ENCODE measurements at regions not wholly inside any gene's neighbourhood (a gene's known extent, or its start where the extent isn't known, plus 50 kb on each side); places are given as distances from the start of the nearest gene placed in this dataset.

DNA sequence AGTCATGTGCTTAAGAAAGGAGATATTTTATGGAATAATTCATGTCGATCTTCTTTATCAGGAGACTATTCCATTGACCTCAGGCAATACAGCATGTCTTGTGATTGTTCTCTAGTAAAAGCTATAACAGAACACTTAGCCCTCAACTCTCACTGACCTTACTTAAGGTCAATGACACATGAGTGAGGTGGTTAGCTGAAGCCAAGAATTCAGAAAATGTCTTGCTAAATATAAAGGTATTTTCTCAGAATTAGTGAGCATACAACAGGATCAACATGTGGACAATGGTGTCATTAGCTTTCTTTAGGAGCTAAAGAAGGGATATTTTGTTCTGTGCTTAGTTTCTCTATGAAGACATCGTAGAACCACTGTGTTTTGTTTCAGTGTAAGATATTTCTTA is 1730.4 kb upstream of the SLC10A2 start:
- no peak for DNase-seq

DNA sequence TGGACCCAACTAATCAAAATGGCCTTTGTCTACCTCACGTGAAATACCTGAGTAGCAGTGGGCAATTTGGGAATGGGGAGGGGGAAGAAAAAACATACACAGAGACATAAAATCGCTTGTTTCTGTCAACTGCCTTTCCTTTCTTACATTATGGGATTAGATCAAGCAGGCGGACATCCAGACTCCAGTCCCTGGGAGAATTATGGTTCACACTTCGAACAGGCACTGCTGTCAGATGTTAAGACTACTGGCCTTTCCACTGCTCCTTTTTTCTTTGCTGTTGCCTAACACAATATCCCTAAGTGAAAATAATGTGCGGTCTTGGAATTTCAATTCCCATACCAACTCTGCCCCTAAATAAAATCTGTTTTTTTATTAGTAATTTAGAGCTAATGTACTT is 1719.7 kb upstream of the SLC10A2 start:
- no peak for DNase-seq

DNA sequence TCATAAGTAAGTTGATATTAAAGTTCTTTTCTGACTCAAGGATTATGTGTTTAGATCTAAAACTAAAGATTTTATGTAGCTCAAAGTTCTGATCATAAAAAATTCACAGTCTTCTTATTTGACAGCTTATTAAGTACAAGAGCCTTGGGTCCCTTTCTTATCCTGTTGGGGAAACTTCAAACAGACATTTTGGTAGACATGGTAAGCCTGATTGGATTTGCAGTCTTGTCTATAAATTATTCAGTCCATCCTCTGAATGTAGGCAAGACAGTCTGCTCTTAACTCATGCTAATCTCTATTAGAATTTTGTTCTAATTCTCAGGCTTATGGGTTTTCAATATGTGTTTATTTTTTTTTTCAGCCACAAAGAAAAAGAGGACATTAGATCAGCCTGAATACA is 1718.7 kb upstream of the SLC10A2 start:
- no peak for DNase-seq

DNA sequence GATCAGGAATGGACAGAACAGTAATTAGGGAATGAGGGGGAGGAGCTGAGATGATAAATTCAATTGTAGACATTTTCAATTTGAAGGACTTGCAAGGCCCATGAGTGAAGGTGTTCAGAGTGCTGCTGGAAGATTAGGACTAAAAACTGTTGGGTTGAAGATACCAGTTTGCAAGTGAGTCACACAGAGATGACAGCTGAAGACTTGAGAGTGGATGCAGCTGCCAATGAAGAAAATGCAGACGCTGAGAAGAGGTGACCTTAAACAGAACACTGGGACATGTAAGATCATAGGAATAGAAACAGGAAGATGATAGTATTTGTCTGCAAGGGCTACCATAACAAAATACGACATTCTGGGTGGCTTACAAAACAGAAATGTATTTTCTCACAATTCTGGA is 1716.5 kb upstream of the SLC10A2 start:
- no peak for DNase-seq

DNA sequence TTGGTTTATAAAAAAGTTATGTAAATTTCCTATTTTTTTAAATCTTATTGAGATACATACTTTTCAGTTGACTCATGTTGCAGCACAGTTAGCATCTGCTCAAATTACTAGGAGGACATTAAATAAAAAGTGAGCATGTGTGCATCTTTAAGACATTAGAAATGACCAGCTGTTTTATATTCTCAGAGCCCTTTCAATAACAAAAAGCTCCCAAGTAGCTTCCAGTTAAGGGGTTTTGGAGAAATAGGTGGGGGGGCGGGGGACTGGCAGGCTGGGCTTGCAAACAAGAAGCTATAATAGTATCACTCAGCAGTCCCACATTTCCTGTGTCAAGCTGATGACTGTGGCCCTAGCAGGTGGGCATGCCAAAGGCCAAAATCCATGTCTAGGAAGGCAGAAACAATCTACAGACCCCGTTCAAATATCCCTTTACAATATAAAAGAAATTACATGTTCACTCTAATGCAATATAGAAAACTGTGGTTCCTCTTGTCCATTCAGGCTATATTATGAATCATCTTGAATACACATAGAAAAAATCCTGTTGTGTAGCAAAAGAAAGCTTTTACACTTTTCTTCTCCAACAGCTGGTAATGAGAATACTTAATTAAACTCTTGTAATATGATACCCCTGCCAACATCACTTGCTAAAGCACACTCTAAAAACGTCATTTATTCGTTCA is 1713.2 kb upstream of the SLC10A2 start:
- no peak for DNase-seq

DNA sequence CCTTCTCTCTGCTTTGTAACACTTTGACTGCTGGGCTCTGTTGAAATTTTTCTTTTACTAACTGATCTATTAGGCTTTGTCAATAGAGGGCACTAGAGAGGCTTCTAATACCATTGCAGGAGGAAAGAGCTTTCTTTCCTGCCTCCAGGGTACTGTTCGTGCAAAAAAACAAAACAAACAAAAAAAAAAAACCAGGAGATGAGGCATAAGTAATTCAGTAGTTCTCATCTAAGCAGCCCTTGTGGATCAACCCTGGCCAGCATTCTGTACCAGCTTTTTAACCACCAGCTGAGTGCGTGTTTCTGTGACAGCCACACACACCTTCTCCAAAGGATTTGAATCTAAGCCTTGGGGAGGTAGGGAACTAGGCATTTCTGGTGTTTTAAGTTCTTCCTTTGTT is 1707.6 kb upstream of the SLC10A2 start:
- peak in 1 of 2 donors; percentile 42 for DNase-seq

DNA sequence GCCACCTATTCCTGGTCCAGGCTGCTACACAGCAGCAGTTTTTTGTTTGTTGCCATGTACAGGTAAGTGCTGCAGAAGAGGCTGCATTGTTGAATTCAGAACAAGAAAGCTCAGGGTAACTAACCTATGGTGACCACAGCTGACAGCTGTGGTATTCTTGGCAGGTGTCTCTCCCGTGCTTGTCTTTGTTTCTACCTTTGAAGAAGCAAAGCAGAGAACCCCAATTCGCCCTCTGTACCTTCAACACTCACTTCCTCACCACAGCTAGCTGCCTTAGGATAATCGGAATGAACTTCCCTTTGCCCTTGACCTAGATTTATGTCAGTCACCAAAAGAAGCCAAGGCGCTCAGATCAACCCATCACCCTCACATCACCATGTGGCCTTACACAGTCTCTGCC is 1703.3 kb upstream of the SLC10A2 start:
- no peak for DNase-seq

DNA sequence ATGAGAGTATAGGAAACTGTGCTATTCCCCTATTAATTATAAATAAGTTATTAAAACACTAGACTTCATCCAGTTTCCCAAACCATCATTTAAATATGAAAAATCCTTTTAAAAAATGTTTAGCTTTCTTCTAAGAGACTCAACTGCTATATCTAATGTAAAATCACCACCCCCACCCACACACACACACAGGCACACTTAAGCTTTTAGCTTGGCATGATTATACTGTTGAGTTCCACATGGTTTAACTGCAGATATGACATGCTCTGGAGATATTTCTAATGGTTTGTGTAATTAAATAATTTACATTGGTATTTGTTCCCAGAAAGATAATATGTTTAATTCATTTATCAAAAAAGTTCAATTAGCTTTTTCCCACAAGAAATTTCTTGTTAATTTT is 1700.1 kb upstream of the SLC10A2 start:
- no peak for DNase-seq

DNA sequence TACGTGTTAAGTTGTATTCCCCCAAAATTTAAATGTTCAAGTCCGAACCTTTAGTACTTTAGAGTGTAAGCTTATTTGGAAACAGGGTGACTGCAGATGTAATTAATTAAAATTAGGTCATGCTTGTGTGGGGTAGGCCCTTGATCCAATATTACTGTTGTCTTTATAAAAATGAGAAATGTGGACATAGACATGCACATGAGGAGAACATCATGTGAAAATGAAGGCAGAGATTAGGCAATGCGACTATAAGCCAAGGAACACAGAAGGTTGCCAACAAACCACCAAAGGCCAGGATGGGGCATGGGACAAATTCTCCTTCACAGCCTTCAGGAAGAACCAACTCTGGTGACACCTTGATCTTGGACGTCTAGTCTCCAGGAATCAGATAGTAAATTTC is 1698.4 kb upstream of the SLC10A2 start:
- DNase-seq: no peak

DNA sequence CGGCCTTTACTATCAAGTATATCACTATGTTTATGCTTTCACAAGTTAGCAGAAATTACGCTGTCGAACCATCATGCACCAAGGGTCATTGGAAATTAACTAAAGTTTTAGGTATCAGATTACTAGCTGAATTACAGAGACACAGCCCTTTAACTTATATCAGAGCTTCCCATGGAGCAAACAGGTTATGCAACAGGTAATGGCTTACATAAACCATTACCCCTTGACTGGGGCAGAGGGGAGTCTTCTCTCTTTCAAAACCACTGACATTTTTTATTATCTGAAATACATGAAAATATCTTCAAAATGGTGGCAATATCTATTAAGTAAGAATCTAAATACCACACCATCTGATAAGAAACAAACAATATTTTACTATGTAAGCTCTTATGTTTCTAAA is 1692.9 kb upstream of the SLC10A2 start:
- no peak for DNase-seq

DNA sequence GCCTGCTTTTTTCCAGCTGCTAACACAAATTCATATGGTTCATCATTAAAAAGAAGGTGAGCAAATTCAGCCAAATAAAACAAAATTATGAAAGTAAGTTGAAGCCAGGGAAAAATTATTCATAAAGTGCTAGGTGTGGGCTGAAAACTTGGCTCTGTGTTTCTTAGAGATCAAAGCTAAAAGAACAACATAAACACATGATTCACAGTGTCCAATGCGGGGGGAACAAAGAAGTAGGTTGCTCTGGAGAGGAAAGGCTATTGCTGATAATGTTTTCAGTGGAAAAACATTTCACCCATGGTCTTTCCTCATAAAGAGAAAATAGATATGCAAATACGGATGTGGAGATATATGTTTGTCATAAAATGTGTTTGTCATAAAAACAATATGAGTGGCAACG is 1691.5 kb upstream of the SLC10A2 start:
- no peak for DNase-seq

DNA sequence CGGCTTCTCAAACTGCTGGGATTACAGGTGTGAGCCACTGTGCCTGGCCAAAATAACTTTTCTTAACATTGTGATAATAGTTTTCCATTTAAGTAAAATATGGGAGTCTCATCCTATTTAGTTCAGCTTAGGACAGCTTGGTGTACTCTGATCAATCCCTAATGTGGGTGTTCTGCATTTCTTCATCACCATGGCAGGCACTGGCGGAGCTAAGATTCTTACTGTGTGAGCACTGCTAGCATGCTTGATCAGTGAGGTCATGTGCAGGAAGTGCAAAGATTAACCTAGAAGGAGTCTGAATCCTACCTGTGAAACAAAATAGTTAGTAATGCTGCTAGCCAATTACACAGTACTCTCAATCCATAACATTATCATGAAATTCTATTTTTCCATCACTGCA is 1684.2 kb upstream of the SLC10A2 start:
- DNase-seq: no peak

DNA sequence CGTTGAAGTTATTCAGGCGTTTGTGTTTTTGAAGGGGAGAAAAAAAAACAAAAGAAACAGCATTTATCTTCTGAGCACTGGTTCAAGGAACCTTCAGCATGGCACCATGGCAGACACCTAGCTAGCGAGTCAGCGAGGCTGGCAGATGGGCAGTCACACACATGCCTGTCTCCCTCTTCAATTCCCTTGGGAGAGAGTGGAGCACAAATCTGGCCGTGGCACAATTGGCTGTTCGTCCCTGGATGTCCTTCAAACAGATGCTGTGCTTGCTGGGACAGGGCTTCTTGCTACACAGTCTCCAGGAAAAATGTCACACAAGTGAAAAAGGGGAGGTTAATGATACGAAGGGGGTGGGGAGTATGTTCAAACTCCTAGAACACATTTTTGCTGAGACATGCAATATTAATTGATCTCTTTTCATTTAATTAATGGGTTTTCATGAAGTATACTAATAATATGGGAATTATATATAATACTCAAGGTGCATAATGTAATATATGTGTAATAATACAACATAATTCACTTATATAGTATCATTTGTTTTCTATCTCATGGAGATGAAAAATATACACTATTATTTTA is 1674.5 kb upstream of the SLC10A2 start:
- no peak for DNase-seq

DNA sequence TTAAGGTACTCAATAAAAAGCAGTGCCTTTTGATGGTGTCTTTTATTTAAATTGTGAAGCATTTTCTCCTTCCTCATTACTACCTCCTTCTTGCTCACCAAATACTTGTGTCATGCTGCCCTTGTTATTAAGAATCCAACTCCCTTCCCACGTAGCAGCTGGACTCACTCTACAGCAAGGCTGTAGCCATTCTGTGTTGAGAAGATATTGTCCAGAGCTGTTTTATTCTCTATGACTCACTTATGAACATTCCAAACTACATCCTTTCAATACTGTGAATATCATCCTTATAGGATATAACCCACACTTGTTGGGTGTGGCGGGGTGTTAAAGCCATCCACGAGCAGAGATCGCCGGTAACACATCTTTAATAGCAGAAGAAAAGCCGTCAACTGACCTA is 1671.5 kb upstream of the SLC10A2 start:
- no peak for DNase-seq

DNA sequence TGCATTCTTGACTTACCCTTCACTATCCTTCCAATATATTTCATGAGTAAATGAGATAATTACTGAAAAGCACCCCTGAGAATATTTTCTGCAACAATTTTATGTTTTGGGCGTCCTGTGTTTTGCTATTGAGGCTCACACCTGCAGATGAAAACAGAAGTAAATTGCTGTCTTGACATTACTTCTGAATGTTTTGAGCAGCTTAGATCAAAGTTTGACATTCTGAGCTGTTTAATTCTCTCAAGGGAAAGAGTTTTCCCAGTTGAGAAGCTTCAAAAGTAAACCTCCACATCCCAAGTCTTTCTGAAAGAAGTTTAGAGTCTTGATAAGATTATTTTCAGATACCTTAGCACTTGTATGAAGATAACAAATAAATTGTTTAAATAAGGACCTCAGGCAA is 1667.2 kb upstream of the SLC10A2 start:
- no peak for DNase-seq

DNA sequence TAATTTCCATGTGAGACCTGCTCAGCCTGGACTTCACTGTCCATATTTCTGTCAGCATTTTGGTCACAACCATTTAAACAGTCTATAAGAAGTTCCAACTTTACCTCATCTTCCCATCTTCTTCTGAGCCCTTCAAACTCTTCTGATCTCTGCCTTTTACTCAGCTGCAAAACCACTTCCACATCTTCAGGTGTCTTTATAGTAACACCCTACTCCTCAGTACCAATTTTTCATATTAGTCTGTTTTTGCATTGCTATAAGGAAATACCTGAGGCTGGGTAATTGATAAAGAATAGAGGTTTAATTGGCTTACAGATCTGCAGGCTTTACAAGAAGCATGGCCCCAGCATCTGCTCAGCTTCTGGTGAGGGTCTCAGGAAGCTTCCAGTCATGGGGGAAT is 1648.9 kb upstream of the SLC10A2 start:
- no peak for DNase-seq

DNA sequence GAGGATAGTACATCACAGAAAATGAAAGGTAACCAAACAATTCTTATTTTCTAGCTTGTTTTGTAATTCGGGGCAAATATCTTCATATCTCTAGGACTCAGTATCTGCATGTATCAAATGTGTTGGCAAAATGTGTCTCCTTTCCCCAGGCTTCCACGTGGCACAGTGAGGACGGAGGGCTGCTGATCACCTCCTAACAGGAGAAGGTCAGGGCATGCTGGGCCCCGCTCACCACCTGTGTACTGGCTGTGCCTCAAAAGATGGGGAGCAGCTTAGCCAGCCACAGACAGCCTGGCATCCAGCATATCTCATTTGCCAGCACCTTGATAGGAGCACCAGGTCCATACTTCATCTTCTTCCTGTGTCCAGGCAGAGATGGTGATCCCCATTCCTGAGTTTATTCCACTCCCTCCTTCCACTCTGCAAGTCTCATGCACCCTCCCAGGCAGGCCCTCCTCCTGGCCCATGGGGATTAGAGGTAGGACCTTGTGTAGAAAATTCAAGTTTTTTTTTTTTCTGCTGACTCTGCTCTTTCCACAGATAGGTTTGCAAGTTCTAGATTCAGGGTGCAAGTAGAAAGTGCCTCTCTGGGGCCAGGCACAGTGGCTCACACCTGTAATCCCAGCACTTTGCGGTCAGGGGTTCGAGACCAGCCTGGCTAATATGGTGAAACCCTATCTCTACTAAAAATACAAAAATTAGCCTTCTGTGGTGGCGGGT is 1639.0 kb upstream of the SLC10A2 start:
- DNase-seq: no peak

DNA sequence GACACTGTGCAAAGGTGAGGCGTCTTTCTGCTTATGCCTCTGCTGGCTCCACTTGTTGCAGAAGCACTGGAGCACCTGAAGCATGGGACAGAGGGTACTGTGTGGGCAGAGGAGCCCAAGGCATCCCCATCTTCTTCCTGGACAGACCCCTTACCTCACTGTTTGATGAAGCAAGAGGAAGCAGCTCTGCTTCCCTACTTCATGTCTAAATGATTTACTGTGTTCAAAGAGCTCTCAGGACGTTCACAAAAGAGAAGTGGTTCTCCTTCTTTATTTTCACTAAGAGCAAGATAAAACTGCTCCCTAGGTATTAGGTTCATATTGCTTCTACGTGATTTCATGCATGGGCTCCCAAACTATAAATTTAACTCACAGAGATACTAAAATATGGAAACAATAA is 1635.4 kb upstream of the SLC10A2 start:
- no peak for DNase-seq

DNA sequence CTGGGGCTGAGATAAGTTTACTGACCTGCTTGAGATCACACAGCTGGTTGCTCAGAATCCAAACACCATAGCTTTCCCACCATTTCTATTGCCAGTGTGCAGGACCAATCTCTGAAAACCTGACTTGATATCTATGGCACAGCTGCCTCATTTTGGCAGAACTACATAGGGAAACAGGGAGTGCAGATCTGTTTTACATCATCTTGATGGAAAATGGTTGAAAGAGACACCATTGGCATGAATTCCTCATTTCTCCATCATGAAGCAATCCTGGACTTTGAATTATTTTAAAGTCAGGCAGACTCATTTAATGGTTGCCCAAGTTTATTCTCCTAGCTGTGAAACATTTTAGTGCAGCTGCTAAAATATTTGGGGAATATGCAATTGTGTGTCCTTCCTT is 1628.2 kb upstream of the SLC10A2 start:
- DNase-seq: no peak

DNA sequence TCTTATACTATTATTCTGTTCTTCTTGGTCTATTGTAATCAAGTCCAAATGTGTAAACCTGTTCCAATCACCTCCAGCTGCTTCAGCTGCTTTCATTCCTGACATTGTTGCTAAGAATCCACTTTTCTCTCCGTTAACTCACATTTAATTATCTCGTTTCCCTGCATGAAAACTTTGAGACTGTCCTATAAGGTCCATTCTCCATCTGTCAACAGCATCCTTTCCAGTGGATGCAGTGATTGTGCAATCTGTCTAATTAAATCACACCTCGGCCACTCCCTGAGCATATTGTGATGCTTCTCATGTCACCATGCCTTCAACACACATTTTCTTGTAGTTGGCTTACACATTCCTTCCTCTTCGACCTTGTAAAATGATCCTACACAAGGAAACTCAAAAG is 1626.9 kb upstream of the SLC10A2 start:
- DNase-seq: no peak

DNA sequence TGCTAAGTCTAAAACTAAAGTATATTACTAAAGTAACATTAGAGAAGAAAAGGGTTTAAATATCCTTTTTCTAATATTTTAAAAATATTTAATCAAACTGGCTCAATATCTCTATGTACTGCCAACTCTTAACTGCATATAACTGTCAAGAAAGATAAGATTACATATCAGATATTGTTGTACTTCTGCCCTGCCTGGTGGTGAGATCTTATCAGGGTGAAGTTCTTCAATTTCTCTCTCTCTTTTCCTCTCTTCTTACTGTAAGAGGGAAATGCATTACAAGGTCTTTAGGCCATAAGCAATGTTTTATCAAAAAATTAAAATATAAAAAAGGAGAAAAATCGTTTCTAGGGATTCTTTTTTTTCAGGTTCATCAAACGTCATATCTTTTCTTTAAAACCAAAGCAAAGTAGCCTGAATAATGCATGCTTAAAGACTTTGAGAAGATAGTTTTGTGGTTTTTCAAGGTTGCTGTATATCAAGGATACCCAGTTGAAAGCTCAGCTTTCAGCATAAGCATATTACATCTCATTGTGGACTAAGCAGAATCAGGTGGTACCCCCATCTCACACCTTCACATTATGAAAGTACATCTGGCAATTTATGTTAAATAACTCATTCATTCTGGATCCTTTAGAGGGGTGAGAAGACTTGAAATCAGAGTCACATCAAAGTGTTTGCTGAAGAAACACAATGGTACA is 1625.7 kb upstream of the SLC10A2 start:
- DNase-seq: no peak

DNA sequence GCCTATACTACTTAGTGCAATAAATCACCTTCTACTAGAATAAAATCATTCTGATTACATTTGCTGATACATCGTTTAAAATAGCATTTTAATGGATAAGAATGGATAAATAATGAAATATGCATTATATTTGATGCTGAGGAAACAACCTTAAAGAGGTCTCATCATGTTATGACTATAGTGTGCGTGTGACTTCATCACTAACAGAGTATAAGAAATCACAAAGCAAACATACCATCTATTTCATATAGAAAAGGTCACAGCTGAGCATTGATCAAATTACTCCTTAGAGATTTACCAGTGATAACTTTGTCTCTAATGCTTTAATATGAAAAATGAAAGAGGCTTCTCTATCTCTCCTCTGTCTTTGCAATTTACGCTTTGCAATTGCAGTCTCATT is 1620.3 kb upstream of the SLC10A2 start:
- DNase-seq: no peak

DNA sequence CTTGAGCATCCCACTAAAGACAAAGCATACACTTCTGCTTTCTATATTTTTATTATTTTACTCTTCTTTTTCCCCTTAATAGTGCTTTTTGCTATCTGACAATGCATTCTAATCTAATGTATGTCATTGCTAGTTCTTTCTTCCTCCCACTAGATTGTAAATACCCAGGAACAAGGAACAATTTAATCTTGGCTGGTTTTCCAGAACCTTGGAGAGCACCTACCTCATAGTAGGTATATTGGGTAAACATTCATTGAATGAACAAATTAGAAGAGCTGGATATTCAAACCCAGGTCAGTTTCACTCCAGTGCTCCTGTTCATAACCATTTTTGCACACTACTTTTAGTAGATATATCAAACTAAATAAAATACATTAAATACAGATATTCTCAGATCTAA is 1617.6 kb upstream of the SLC10A2 start:
- DNase-seq: no peak

DNA sequence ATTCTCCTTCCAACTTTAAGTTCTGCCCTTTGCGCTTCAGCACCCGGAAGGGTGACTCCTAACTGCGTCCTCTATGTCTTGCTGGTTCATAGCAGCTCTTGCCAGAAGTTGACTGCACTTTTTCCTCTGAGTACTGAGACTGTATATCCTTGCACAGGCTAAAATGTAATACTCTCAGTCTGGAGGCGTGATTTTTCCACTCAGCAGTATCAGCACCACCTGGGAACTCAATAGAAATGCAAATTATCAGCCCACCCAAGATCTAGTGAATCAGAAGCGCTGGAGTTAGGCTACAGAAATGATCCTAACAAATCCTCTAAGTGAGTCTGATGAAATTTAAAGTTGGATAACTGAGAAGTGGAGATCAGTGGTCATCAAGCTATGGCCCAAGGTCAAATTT is 1611.9 kb upstream of the SLC10A2 start:
- DNase-seq: no peak

All from hippocampal formation (tissue), 2 donors.